22Rv1 (cell line): ENCODE measurements at regions not wholly inside any gene's neighbourhood (a gene's known extent, or its start where the extent isn't known, plus 50 kb on each side); places are given as distances from the start of the nearest gene placed in this dataset.

Experiments used
- CTCF ChIP-seq: fragments of 450-650 bp; IDR thresholded peaks from 2 replicates; pipeline ENCODE4 v1.5.1; 2017; ENCODE audit warnings: mild to moderate bottlenecking
- ZFX ChIP-seq: fragments of 450-650 bp; IDR thresholded peaks from 2 replicates; pipeline ENCODE4 v1.6.1; 2017; ENCODE audit warnings: antibody characterized with exemption, borderline replicate concordance

- no peak for TF ChIP-seq CTCF
- TF ChIP-seq ZFX = no peak
These were observed 222.3 kb upstream of the IGFBP3 start for GRCh38 chr7:46143421-46143820.
